ENCODE measurements at regions not wholly inside any gene's neighbourhood (a gene's known extent, or its start where the extent isn't known, plus 50 kb on each side); places are given as distances from the start of the nearest gene placed in this dataset.
"Not testable (repeated sequence)": the region's sequence is repeated elsewhere in the genome, so short reads cannot be mapped to it uniquely, and the experiment has no call there.

DNA sequence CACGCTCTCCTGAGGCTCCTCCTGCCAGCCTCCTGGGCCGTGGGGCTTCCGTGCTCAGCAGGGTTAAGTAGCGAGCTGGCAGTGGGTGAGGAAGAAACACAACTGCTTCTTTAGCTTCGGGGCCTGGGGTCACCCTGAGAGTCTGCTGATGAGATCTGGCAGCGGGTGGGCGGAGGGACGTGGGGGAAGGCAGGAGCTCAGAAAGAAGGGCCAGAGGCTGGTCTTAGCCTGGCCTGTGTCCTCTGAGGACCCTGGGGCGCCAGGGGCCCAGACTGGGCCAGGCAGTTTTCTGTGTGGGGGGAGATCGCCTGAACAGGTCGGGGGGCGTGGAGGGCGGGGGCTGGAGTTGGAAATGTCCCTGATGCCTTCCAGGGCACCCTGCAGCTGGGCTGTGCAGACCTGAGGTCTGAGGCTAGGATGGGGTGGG is 97.8 kb upstream of the GSE1 start:
- in situ Hi-C loops (cut with HindIII; ENCODE audit: low sequenced_read_pairs) = no loop called here
- no peak for DNase-seq (ENCODE audit: low read depth)
- TF ChIP-seq, protein P1, sequence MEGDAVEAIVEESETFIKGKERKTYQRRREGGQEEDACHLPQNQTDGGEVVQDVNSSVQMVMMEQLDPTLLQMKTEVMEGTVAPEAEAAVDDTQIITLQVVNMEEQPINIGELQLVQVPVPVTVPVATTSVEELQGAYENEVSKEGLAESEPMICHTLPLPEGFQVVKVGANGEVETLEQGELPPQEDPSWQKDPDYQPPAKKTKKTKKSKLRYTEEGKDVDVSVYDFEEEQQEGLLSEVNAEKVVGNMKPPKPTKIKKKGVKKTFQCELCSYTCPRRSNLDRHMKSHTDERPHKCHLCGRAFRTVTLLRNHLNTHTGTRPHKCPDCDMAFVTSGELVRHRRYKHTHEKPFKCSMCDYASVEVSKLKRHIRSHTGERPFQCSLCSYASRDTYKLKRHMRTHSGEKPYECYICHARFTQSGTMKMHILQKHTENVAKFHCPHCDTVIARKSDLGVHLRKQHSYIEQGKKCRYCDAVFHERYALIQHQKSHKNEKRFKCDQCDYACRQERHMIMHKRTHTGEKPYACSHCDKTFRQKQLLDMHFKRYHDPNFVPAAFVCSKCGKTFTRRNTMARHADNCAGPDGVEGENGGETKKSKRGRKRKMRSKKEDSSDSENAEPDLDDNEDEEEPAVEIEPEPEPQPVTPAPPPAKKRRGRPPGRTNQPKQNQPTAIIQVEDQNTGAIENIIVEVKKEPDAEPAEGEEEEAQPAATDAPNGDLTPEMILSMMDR (IDR thresholded peaks at IDR 0.05; ENCODE audit: low read depth, low read length, missing control alignments) = no peak
- H3K4me3 ChIP-seq (ENCODE audit: low read depth, low read length) = no peak overlapping the region

DNA sequence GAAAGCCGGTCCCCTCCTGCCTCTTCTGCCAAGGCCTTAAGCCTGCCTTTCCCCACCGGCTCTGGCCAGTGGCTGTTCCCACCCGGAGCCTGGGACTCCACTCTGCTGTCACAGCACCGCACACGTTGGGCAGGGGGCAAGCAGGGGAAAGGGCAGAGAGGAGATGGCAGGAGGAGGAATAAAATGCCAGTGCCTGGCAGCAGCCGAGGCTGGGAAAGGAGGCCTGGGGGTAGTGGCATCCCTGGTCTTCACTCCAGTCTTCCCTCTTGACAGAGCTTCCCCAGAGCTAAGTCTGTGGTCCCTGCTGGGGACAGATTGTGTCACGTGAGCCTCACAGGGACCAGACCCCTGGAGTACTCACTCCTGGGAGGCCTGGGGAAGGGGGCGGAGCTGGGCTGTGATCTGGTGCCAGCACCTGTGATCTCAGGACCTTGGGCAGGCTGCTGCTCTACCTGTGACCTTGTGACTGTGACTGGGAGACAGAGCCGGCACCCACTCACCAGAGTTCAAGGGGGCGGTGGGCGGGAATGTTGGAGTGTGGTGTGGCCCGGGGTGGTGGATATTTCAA is 97.2 kb upstream of the GSE1 start:
- no peak overlapping the region for H3K4me3 ChIP-seq (ENCODE audit: low read depth, low read length)
- in situ Hi-C loops (cut with HindIII; ENCODE audit: low sequenced_read_pairs) = no loop called here
- TF ChIP-seq, protein P1 (IDR thresholded peaks at IDR 0.05; ENCODE audit: low read depth, low read length, missing control alignments) = no peak
- DNase-seq (ENCODE audit: low read depth) = no peak

DNA sequence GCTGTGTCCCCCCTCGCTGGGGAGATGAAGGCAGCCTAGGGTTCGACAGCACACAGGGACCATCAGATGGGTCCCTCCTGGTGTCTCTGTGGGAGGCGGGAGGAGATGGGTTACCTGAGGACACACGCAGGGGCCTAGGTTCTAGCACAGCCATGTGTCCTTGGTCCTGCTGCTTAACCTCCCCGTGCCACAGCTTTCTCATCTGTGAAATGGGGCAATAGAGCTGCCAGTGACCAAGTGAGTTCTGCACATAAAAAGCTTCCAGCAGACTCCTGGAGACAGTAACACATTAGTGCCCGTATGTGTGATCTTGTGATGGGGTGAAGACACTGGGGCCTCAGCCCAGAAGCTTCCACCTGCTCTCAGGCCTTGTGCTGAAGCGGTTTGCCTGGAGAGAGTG is 96.0 kb upstream of the GSE1 start:
- no peak overlapping the region for H3K4me3 ChIP-seq (ENCODE audit: low read depth, low read length)
- TF ChIP-seq, protein P1 (IDR thresholded peaks at IDR 0.05; ENCODE audit: low read depth, low read length, missing control alignments) = no peak
- DNase-seq (ENCODE audit: low read depth) = no peak
- in situ Hi-C loops (cut with HindIII; ENCODE audit: low sequenced_read_pairs) = no loop called here

DNA sequence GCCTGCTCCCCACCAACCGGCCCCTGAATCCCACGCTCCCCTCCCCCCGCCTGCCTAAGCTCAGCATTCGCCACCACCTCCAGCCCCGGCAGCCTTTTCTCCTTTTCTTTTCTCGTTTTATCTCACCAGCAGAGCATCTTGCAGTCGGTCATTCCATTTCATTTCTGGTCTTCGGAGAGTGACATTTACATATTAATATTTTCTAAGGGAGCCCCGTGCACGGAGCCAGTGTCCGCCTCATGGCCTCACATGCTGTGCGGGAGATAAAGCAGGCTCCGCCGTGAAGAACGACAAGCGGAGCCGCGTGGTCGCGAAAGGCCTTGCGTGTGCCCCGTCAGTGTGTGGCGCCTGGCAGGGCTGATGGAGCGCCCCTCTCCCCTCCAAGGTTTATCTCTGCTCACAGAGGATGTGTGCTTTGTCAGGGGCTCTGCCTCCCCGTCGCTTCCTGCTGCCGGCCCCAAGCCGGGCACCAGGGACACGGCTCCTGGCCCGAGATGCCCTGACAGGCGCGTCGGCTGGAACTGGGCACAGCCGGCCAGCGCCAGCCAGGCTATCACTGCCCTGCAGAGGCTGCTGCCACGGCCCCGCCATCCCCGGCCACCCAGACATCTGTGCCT is 95.5 kb upstream of the GSE1 start:
- DNase-seq (ENCODE audit: low read depth) = no peak
- H3K4me3 ChIP-seq (ENCODE audit: low read depth, low read length) = no peak overlapping the region
- in situ Hi-C loops (cut with HindIII; ENCODE audit: low sequenced_read_pairs) = no loop called here
- TF ChIP-seq, protein P1 (IDR thresholded peaks at IDR 0.05; ENCODE audit: low read depth, low read length, missing control alignments) = no peak

DNA sequence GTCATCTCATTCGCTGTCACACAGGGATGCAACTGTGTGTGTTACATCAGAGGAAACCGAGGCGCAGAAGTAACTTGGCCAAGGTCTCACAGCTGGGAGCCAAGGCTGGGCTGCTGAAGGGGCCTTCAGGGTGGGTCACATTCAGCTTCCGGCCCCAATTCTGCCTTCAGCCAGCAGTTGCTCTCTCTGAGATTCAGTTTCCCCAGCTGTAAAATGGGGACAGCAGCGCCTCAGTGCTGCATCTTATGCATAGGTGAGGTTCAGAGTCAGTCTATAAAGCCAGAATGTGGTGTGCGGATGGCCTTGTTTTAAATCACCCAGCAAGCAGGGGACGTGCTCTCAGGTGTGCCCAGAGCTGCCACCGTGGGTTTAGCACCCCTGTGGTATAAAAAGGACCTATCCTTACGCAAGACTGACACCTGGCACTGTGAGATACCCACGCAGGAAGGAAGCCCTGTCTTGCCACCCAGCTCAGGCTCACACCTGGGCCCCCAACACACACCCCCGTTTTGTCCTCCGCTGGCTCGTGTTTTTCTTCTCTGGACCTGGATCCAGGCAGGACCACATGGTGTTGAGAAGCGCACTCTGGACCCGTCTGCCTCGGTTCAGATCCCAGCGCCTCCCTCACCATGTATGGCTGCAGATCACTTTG is 94.6 kb upstream of the GSE1 start:
- TF ChIP-seq, protein P1 (IDR thresholded peaks at IDR 0.05; ENCODE audit: low read depth, low read length, missing control alignments) = no peak
- H3K4me3 ChIP-seq (ENCODE audit: low read depth, low read length) = no peak overlapping the region
- in situ Hi-C loops (cut with HindIII; ENCODE audit: low sequenced_read_pairs) = no loop called here
- no peak for DNase-seq (ENCODE audit: low read depth)

DNA sequence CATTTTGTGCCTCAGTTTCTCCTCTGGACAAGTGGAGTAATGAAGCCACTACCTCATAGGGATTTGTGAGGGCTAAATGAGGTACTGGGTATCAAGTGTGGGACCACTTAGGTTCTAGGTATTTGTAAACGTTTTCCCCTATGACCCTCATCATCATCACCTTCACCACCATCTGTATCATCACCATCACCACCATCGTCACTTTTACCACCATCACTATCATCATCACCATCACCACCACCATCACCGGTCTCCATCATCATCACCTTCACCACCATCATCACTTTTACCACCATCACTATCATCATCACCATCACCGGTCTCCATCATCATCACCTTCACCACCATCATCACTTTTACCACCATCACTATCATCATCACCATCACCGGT is 94.1 kb upstream of the GSE1 start:
- in situ Hi-C loops (cut with HindIII; ENCODE audit: low sequenced_read_pairs); H3K4me3 ChIP-seq (ENCODE audit: low read depth, low read length); DNase-seq (ENCODE audit: low read depth): not testable (repeated sequence)

DNA sequence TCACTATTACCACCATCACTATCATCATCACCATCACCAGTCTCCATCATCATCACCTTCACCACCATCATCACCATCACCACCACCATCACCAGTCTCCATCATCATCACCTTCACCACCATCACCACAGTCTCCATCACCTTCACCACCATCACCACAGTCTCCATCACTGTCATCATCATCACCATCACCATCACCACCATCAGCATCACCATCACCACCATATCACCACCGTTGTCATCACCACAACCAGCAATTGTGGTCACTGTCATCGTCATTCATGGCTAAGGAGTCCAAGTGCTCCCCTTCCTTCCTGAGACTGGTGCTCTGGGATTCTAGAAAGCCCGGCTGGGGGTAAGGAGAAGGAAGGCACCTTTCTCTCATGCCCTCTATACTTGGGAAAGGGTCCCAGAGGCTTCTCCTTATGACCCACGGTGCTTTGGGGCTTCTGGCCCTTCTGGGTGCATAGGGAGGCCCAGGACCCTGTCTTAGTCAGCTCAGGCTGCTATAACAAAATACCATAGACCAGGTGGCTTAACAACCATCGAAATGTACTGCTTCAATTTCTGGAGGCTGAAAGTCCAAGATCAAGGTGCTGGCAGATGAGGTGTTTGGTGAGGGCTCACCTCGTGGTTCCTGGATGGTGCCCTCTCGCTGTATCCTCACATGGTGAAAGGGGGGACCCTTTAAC is 93.4 kb upstream of the GSE1 start:
- TF ChIP-seq, protein P1 (IDR thresholded peaks at IDR 0.05; ENCODE audit: low read depth, low read length, missing control alignments) = no peak
- H3K4me3 ChIP-seq (ENCODE audit: low read depth, low read length) = no peak overlapping the region
- in situ Hi-C loops (cut with HindIII; ENCODE audit: low sequenced_read_pairs) = no loop called here
- no peak for DNase-seq (ENCODE audit: low read depth)
